ENCODE measurements at regions not wholly inside any gene's neighbourhood (a gene's known extent, or its start where the extent isn't known, plus 50 kb on each side); places are given as distances from the start of the nearest gene placed in this dataset.
"Not testable (repeated sequence)": the region's sequence is repeated elsewhere in the genome, so short reads cannot be mapped to it uniquely, and the experiment has no call there.

DNA sequence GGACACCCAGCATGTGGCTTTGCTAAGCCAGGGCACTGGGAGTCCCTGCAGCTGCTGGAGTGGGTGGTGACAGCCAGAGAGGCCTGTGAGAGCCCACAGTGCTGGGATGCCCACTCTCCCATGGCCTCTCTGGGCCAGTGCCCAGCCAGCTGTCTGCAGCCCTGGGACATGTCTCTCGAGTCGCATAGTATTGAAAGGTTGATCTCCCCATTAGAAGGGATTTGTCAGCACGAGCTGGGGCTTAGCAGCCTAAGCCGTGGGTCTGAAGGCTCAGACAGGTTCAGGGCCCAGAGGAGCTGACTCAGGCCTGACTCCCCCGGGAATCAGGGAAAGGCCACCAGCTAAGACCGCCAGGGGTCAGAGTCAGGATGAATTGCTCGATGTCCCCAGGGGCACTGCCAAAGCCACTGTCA is 53.5 kb downstream of the FOXD2 start:
- in situ Hi-C loops (cut with HindIII; ENCODE audit: low sequenced_read_pairs) = no loop called here
- DNase-seq (ENCODE audit: low spot score) = no peak

- DNase-seq (ENCODE audit: low spot score) = no peak
- in situ Hi-C loops (cut with HindIII; ENCODE audit: low sequenced_read_pairs) = no loop called here
These were observed 57.4 kb downstream of the FOXD2 start for GRCh38 chr1:47495176-47495713.

DNA sequence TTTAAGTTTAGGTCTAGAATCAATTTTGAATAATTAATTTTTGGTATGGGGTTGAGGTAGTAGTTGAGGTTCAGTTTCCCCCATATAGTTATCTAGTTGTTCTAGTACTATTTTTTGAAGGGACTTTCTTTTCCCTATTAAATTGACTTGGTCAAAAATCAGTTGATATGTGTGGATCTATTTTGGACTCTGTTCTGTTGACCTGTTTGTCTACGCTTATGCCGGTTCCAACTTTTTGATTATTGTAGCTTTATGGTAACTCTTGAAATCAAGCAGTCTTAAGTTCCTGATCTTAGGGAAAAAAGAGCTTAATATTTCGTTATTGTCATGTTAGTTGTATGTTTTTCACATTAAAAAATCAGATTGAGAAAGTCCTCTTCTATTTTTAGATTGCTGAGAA is 60.7 kb downstream of the FOXD2 start:
- in situ Hi-C loops (cut with HindIII; ENCODE audit: low sequenced_read_pairs) = no loop called here
- no peak for DNase-seq (ENCODE audit: low spot score)

DNA sequence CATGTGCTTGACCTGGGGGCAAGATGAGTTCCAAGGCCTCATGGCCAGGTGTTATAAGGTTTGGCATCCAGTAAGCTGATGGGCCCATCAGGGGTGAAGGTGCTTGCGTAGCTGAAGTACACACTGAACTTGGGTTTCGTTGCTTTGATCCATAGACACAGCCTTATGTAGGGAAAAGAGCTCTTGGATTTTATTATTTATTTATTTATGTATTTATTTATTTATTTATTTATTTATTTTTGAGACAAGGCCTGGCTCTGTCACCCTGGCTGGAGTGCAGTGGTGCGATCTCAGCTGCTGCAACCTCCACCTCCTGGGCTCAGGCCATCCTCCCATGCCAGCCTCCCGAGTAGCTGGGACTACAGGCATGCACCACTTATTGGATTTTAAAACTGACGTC is 63.2 kb downstream of the FOXD2 start:
- in situ Hi-C loops (cut with HindIII; ENCODE audit: low sequenced_read_pairs) = no loop called here
- no peak for DNase-seq (ENCODE audit: low spot score)

DNA sequence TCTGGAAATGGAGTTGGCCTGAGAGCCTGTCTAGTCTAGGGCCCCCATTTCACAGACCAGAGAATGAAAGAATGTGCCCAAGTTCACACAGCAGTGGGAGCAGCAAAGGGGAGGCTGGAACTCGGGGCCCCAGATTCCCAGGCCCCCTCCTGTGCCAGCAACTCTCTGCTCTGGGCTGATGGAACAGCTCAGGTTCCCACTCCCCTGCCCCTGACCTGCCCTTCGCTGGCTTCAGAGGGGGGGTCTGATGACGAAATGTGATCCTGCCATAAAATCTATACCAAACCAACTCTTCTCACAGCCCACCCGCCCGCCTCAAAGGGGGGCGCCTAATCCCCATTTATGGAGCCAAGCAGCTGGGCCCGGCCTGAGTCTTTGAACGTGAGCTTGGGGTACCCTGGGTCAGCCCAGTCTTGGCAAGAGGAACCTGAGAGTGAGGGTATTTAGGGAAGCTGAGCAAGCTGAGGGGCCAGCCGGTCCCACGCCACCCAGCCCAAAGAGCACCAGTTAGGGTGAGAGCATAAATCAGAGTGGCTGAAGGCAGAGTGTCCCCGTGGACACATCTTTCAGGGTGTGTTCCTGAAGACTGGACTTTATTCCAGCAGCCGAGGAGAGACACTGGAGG is 65.0 kb downstream of the FOXD2 start:
- in situ Hi-C loops (cut with HindIII; ENCODE audit: low sequenced_read_pairs) = no loop called here

DNA sequence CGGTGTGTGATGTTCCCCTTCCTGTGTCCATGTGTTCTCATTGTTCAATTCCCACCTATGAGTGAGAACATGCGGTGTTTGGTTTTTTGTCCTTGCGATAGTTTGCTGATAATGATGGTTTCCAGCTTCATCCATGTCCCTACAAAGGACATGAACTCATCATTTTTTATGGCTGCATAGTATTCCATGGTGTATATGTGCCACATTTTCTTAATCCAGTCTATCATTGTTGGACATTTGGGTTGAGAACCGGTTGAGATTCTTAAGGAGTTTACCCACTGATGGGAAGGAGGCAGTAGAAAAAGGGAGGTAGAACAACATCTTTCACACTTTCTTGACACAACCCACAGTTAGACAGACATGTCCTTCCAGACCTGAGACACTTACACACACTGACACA is 67.0 kb downstream of the FOXD2 start:
- DNase-seq (ENCODE audit: low spot score); in situ Hi-C loops (cut with HindIII; ENCODE audit: low sequenced_read_pairs): not testable (repeated sequence)

More for the DNA sequence above, 65.0 kb downstream of the FOXD2 start:
- no peak for DNase-seq (ENCODE audit: low spot score)

DNA sequence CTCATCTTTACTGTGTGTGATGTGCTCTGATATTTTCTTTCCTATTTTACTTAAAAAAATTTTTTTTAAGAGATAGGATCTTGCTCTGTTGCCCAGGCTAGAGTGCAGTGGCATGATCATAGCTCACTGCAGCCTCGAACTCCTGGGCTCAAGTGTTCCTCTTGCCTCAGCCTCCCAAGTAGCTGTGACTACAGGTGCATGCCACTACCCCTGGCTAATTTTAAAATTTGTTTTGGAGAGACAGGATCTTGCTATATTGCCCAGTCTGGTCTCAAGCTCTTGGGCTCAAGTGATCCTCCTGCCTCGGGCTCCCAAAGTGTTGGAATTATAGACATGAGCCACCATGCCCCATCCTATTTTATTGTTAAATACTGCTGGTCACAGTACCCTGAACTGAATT is 67.4 kb downstream of the FOXD2 start:
- no peak for DNase-seq (ENCODE audit: low spot score)
- in situ Hi-C loops (cut with HindIII; ENCODE audit: low sequenced_read_pairs) = no loop called here

DNA sequence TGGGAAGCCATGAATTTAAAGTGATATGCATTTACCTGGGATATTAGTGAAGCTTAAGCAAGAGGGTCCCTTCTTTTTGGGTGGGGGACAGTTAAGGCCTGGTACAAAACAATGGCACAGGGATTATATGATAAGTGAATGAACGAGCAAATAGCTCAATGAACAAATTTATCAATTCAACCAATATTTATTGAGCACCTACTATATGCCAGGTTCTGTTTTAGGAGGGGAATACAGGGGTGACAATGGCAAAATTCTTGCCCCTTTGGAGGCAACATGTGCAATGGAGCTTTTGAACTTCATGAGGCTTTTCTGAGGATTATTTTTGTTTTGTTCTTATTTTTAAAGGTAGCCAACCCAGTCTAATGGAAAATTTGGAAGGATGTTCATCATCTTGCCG is 68.2 kb downstream of the FOXD2 start:
- in situ Hi-C loops (cut with HindIII; ENCODE audit: low sequenced_read_pairs) = no loop called here
- no peak for DNase-seq (ENCODE audit: low spot score)

DNA sequence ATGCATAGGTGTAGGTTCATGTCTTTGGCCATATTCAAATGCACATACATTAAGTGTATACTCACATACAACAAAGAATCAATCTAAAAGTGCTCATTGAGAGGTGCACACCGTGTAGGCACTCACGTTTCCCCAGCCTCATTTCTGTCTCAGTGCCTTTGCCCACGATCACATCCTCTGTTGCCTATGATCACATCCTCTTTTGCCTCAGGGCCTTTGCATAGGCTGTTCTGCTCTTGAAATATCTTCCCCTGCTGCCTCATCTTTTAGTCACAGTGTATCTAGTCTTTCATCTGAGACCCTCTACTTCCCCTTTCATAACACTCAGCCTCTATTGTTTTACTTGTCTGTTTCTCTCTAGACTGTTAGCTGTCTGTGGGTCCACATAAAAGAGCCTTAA is 69.3 kb downstream of the FOXD2 start:
- DNase-seq (ENCODE audit: low spot score) = no peak
- in situ Hi-C loops (cut with HindIII; ENCODE audit: low sequenced_read_pairs) = no loop called here

DNA sequence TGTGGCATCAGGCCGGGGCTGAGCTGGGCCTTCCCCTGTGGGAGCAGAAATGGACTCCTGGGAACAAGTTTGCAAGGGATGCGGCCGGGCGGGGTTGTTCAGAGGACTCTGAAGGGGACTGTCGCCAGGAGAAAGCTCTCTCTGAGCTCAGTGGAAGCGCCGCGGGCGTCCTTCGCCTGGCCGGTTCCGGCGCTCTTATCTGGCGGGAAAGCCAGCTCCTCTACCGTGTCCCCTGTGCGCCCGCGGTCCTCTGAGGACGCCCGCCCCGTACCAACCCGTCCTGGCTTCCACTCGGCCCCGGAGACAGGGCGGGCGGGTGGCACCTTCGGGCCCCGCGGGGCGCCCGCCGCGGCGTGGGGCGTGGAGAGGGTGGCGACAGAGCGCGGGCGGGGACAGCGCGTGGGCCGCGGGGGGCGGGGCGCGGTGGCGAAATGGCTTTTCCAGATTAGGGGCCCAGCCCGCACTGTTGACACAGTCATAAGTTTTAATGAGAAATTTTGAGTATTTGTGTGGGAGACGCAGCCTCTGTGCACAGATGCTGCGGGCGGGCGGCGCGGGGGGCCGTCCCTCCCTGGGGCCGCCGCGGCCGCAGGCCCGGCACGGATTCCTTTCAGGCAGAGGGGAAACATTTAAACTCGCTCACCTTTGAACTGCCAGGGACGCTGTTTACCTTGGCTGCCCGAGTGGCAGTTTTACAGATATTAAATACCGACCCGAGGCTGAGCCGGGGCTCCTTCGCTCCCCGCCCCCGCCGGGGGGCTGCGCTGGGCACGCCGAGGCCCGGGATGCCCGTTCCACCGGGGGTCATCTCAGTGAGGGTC is 70.2 kb downstream of the FOXD2 start:
- in situ Hi-C loops (cut with HindIII; ENCODE audit: low sequenced_read_pairs) = no loop called here
- no peak for DNase-seq (ENCODE audit: low spot score)

DNA sequence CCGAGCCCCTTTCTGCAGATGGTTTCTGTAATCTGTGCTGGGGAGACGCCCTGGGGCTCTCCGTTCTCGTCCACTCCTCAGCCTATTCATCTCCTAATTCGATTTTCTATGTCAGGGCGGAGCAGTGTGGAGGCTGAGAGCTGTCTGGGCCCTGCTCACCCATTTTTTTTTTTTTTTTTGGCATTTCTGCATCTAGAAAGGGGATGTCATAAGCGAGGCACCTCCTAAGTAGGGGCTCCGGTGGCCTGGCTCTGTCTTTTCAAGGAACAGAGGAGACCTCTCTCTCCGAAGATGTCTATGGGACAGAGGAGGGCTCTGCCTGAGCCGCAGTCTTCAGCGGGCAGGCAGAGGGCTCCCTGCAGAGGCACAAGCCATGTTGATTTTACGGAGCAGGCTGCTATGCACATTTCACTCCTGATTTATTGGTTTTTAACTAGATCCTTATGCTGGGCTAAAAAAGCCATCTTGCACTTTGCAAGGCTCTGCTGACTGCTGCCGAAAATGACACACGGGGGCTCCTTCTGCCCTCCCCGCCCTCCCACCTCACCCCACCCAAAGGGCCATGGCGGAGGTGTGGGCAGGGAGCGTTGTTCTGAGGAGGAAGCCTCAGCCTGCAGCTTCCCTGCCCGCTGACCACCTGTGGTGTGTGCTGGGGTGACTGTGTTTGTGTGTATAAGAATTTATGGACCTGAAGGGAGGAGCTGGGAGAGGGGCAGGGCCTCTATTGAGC is 71.0 kb downstream of the FOXD2 start:
- DNase-seq (ENCODE audit: low spot score) = no peak
- in situ Hi-C loops (cut with HindIII; ENCODE audit: low sequenced_read_pairs) = no loop called here

DNA sequence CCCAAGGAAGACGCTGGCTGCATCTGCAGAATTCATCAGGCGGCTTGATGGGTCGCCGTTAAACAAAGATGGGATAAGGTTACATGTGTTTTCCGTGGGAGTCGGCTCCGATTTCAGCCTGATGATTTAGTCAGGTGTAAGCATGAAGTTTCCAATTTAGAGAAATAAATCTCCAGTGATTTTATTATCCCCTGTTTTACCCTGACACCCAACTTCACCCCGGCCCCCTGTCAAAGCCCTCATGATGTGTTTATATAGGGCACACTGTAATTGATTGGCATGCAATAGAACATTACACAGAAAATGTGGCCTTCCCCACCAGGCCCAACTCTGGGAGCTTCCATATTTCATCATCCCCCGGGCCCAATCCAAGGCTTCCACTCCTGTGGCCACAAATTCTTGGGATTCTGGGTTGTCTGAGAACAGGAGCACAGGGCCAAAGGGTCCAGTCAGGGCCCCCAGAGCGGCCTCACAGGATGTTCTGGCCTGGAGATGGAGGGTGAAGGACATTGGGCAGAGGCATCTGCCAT is 72.5 kb downstream of the FOXD2 start:
- in situ Hi-C loops (cut with HindIII; ENCODE audit: low sequenced_read_pairs) = no loop called here
- no peak for DNase-seq (ENCODE audit: low spot score)

GRCh38 chr1:47511825-47512224 is 74.0 kb downstream of the FOXD2 start:
- DNase-seq (ENCODE audit: low spot score) = no peak
- in situ Hi-C loops (cut with HindIII; ENCODE audit: low sequenced_read_pairs) = no loop called here

DNA sequence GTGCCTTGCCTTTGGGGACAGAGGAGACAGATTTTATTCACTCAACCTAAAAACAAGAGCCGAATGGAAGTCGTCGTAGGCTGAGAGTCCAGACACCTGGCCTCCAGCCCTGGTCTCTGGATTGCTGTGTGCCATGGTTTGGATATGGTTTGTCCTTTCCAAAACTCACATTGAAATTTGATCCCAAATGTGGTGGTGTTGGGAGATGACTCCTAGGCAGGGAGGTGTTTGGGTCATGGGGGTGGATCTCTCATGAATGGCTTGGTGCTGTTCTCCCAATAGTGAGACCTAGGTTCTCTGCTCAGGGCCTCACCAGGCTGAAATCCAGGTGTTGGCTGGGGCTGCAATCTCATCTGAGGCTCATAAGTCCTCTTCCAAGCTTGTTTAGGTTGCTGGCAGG is 75.5 kb downstream of the FOXD2 start:
- in situ Hi-C loops (cut with HindIII; ENCODE audit: low sequenced_read_pairs) = no loop called here
- DNase-seq (ENCODE audit: low spot score) = no peak

DNA sequence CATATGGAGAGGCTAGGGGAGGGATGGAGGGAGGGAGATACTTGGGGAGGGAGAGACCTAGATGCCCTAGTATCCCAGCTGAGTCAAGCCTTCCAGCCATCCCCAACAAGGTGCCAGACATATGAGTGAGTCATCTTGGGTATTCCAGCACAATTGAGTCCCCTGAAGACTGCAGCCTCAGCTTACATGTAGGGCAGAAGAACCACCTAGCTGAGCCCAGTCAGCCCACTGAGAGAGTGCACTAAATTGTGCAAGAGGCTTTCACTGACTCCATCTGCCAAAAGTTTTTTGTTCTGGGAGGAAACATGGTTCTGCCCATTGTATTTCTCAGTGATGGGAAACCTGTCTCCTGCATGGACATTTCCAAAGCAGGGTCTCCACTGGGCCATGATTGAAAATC is 76.4 kb downstream of the FOXD2 start:
- in situ Hi-C loops (cut with HindIII; ENCODE audit: low sequenced_read_pairs) = no loop called here
- DNase-seq (ENCODE audit: low spot score) = no peak

GRCh38 chr1:47515164-47515789 is 77.4 kb downstream of the FOXD2 start:
- in situ Hi-C loops (cut with HindIII; ENCODE audit: low sequenced_read_pairs) = no loop called here
- no peak for DNase-seq (ENCODE audit: low spot score)

DNA sequence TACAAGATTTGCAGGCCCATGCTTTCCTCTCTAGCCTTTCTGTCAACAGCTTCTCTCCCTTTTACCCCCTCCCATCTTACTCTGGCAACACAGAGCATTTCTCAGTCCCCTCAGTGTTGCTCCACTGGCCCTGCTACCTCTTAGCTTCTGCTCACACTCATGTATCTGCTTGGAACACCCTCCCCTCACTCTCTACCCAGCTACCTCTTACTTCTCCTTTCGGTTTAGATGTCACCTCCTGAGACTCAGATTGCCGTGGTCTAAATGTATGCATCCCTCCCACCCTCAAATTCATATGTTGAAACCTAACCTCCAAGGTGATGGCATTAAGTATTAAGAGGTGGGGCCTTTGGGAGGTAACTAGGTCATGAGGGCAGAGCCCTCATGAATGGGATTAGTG is 80.1 kb downstream of the FOXD2 start:
- in situ Hi-C loops (cut with HindIII; ENCODE audit: low sequenced_read_pairs) = no loop called here

GRCh38 chr1:47519491-47519890 is 81.6 kb downstream of the FOXD2 start:
- in situ Hi-C loops (cut with HindIII; ENCODE audit: low sequenced_read_pairs) = no loop called here
- DNase-seq (ENCODE audit: low spot score) = no peak

More for the DNA sequence above, 80.1 kb downstream of the FOXD2 start:
- DNase-seq (ENCODE audit: low spot score) = no peak

GRCh38 chr1:47519971-47520370 is 82.1 kb downstream of the FOXD2 start:
- no peak for DNase-seq (ENCODE audit: low spot score)
- in situ Hi-C loops (cut with HindIII; ENCODE audit: low sequenced_read_pairs) = no loop called here
